Fibroblast of villous mesenchyme (primary cell): ENCODE measurements at regions not wholly inside any gene's neighbourhood (a gene's known extent, or its start where the extent isn't known, plus 50 kb on each side); places are given as distances from the start of the nearest gene placed in this dataset.
"Not testable (repeated sequence)": the region's sequence is repeated elsewhere in the genome, so short reads cannot be mapped to it uniquely, and the experiment has no call there.

Experiments
- DNase-seq: peaks from one replicate; pipeline ENCODE4 v3.0.0-alpha.2; 2010; ENCODE audit warnings: low read depth
- H3K4me3 ChIP-seq: 2 replicates; pipeline ENCODE4 v1.5.1; 2011; ENCODE audit warnings: low read depth, mild to moderate bottlenecking, low read length
- TF ChIP-seq, protein P1 (sequence below): IDR thresholded peaks from 2 replicates; pipeline ENCODE4 v1.5.1; 2012; ENCODE audit warnings: low read depth, mild to moderate bottlenecking, low read length; ENCODE audit not compliant: insufficient read depth

DNA sequence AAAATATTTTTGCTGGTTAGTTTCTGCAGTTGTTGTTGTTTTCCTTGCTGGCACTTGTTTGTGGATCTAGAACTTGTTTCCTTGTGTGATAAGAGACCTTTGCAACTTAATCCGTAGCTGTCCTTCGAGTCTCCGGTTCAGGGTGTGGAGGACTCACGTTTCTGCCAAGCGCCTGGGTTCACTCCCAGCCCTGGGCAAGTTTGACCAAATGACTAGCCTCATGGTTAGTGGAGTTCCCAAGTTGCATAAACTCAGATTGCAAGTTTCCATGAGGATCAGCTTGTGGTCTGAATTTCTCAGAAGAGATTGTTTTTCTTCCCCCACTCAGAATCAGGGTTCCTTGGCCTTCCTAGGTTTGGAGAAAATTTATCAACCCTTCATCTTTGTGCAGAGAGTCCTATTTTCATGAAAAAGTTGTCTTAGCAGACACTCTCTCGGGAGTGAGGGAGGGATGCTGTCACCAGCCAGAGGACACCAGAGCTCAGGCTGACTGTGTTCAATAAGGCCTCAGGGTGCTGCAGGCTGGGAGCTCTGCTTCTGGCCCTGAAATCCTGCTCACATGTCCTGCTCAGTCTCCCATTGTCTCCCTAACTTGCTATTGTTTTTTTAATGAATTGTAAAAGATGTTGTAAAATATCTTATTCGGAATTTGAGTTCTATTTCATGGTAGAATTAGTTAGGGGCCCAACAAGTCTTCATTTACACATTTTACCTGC is 377.7 kb upstream of the KLF6 start:
- no peak for DNase-seq
- TF ChIP-seq, protein P1, sequence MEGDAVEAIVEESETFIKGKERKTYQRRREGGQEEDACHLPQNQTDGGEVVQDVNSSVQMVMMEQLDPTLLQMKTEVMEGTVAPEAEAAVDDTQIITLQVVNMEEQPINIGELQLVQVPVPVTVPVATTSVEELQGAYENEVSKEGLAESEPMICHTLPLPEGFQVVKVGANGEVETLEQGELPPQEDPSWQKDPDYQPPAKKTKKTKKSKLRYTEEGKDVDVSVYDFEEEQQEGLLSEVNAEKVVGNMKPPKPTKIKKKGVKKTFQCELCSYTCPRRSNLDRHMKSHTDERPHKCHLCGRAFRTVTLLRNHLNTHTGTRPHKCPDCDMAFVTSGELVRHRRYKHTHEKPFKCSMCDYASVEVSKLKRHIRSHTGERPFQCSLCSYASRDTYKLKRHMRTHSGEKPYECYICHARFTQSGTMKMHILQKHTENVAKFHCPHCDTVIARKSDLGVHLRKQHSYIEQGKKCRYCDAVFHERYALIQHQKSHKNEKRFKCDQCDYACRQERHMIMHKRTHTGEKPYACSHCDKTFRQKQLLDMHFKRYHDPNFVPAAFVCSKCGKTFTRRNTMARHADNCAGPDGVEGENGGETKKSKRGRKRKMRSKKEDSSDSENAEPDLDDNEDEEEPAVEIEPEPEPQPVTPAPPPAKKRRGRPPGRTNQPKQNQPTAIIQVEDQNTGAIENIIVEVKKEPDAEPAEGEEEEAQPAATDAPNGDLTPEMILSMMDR, result no peak
- H3K4me3 ChIP-seq, result no peak overlapping the region

DNA sequence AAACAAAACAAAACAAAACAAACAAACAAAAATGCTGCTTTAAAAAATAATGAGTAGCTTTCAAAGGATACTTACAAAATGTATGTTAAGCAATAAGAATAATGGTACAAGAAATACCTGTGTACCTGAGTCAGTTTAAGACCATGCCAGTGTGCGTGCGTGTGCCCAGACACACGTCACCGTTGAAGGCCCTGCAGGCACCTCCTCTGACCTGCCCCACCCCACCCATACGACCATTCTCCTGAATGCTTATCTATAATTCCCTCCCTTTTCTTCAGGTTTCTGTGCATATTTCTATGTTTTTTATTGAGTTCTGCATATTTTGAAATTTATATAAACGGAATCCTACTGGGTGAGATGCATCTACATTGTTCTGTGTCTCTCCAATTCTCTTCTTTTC is 374.2 kb upstream of the KLF6 start:
- DNase-seq, result no peak
- TF ChIP-seq, protein P1, result no peak
- no peak overlapping the region for H3K4me3 ChIP-seq

DNA sequence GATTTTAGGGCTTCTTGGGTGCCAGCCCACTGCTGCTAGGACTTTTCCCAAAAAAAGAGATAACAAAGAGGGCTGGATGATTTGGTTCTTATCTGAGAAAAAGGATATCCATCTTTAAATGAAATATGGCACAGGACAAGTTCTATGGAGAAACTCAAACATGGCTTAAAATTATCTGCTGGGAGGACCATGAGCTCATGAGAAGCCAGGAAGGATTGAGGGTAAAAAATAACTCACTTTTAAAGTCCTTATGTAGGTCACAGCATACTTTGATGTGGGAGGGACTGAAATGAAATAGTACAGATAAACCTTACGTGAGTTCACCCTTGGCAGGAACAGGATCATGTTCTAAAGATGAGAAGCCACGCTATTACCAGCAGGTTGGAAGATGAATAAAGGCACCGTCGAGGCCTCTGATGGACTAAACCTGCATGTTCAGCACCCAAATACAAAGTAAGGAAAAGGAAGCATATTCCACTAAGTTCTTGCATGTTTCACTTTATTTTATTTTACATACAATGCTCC is 369.2 kb upstream of the KLF6 start:
- TF ChIP-seq, protein P1, result no peak
- DNase-seq, result no peak
- H3K4me3 ChIP-seq, result no peak overlapping the region

DNA sequence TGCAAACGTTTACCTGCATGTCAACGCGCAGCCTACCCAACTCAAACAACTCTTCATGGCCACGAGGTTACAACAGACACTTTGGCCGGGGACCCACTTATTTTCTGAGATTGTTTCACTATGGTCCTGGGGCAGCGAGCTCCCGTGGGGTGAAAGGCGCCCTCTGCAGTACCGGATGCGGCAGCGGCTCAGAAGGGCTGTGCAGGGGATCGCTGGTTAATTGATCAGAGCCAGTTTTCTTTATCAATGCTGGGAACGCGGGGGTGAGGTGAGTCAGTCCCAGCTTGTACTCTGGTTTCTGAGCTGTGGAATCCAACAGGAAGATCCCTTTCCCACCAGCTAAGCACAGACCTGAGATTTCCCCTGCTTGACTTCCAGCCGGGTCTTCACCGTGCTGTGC is 366.5 kb upstream of the KLF6 start:
- TF ChIP-seq, protein P1, result peak; percentile 27
- DNase-seq, result no peak
- H3K4me3 ChIP-seq, result no peak overlapping the region

DNA sequence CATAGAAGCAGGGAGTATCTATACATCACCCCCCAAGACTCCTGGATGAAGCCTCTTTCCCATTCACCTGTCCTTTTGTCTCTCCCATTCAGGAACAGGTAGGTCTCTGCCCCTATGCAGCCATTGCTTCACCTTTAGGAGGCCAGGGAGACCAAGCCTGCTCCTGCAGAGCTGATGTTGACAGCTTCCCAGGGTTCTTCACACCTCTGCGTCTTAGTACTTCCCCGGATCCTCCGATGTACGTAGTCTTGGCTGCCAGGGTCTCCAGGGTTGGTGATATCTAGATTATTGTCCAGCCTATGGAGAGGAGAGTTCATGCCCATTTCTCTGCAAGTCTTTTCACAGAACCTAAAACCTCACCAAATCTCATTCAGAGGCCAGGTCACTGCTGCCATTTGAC is 365.7 kb upstream of the KLF6 start:
- DNase-seq, result no peak
- TF ChIP-seq, protein P1, result no peak
- no peak overlapping the region for H3K4me3 ChIP-seq

DNA sequence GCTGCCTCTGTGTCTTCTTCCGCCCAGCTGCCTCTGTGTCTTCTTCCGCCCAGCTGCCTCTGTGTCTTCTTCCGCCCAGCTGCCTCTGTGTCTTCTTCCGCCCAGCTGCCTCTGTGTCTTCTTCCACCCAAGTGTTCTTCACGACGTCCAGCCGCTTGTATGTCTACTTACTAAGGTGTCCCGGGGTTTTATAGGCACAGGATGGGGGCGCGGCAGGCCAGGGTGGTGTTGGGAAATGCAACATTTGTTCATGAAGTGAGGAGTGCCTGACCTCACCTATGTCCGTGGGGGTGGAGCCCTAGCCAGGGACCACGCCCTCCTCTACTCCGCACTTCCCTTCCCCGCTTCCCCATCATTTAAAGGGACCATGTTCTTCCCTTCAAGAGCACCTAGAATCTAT is 364.5 kb upstream of the KLF6 start:
- not testable (repeated sequence) for DNase-seq, H3K4me3 ChIP-seq

DNA sequence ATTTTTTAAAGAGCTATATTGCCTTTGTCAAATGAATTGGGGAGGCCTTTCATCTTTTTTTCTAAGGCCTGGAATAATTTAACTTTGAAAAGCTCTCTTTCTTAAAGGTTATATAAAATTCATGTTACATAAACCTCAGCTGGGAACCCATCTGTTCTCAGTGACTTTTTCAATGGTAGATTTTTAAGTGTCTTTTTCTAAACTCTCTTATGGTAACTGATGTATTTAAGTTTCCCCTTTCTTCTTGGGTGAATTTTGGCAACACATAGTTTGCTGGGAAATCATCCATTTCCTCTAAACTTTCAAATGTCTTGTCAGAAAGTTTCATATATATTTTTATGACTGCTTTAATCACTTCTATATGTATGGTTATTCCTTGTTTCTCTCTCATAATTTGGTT is 362.2 kb upstream of the KLF6 start:
- DNase-seq, result no peak
- H3K4me3 ChIP-seq, result no peak overlapping the region
- TF ChIP-seq, protein P1, result no peak
